ENCODE measurements at regions not wholly inside any gene's neighbourhood (a gene's known extent, or its start where the extent isn't known, plus 50 kb on each side); places are given as distances from the start of the nearest gene placed in this dataset.

- H4K20me1 ChIP-seq (replicated peaks; ENCODE audit: insufficient read depth): no peaks in the 10 kb centered on the region
- H2AFZ ChIP-seq: no peak overlapping the region
- no peaks in the 10 kb centered on the region for H3K27me3 Mint-ChIP-seq (ENCODE audit: insufficient read depth, low read depth, poor library complexity)
- H3K79me2 ChIP-seq (replicated peaks; ENCODE audit: insufficient read depth): no peaks in the 10 kb centered on the region
- H3K4me1 Mint-ChIP-seq: no peaks in the 10 kb centered on the region
- peaks cover 9% of the 10 kb centered on the region; the same call in 1 of the 2 replicates for H3K36me3 ChIP-seq (ENCODE audit: insufficient read depth)
- H3K4me3 Mint-ChIP-seq: no peak overlapping the region
- no peak overlapping the region for H3K4me2 ChIP-seq
- no peak overlapping the region for H3K4me3 ChIP-seq
- no peak overlapping the region for H3K27ac Mint-ChIP-seq
- no peaks in the 10 kb centered on the region for H3K4me1 ChIP-seq (ENCODE audit: insufficient read depth)
- no peaks in the 10 kb centered on the region for H3F3A ChIP-seq (replicated peaks; ENCODE audit: low read depth)
- DNase-seq (ENCODE audit: low spot score) (no peak), ATAC-seq (no peak)
- peaks cover 3% of the 10 kb centered on the region; the same call in 1 of the 2 replicates for H3K9me2 ChIP-seq (ENCODE audit: insufficient read depth)
- peaks cover 5% of the 10 kb centered on the region; the same call in 2 of the 3 replicates for H3K36me3 Mint-ChIP-seq (ENCODE audit: low read depth)
- peaks cover 21% of the 10 kb centered on the region for H3K9me3 Mint-ChIP-seq
- TF ChIP-seq NANOG (IDR thresholded peaks at IDR 0.05; ENCODE audit: borderline replicate concordance): no peak
- TF ChIP-seq ZNF462 (CRISPR knock-in tag; IDR thresholded peaks at IDR 0.05): no peak
- TF ChIP-seq CTCF (conservative IDR thresholded peaks at IDR 0.05; ENCODE audit: low read depth in 2 of 2): no peak
- no peak for TF ChIP-seq EZH2 (IDR thresholded peaks at IDR 0.05; ENCODE audit: low read depth, unreplicated experiment)
- no peak for TF ChIP-seq EZH2phosphoT487 (IDR thresholded peaks at IDR 0.05; ENCODE audit: unreplicated experiment)
- no peak for TF ChIP-seq ZNF114 (CRISPR knock-in tag; IDR thresholded peaks at IDR 0.05)
- no peak for TF ChIP-seq ETS1 (IDR thresholded peaks at IDR 0.05)
- no peak for TF ChIP-seq CREB1 (CRISPR knock-in tag; IDR thresholded peaks at IDR 0.05; ENCODE audit: low read depth)
- H3K27ac ChIP-seq (ENCODE audit: low read depth): no peak overlapping the region
- H3K27me3 ChIP-seq (ENCODE audit: insufficient read depth): no peaks in the 10 kb centered on the region
Measured at GRCh38 chr5:54667136-54667535, 149.6 kb downstream of the SNX18 start.

All from GM23338 (cell line).